T-helper 17 cell (primary cell): ENCODE measurements at regions not wholly inside any gene's neighbourhood (a gene's known extent, or its start where the extent isn't known, plus 50 kb on each side); places are given as distances from the start of the nearest gene placed in this dataset.
"Not testable (repeated sequence)": the region's sequence is repeated elsewhere in the genome, so short reads cannot be mapped to it uniquely, and the experiment has no call there.

Source experiments
- ATAC-seq: fragments of 150-1000 bp; cut with Tn5 transposase; 2 replicates; pipeline ENCODE4 v1.10.0; 2021; ENCODE audit warnings: mild to moderate bottlenecking, moderate library complexity
- DNase-seq, 3 donors: peaks; one replicate each; pipeline versions ENCODE4 v3.0.0 to v3.0.0-alpha.2; 2020 to 2021
- H3K9me3 ChIP-seq: one replicate; pipeline ENCODE4 v1.7.0; 2013; ENCODE audit warnings: low read length, mild to moderate bottlenecking; ENCODE audit not compliant: control insufficient read depth, poor library complexity, severe bottlenecking
- H3K27ac Mint-ChIP-seq: one replicate; pipeline ENCODE4 v1.8.0; 2022; ENCODE audit warnings: mild to moderate bottlenecking, moderate library complexity, mixed read lengths
- H3K27me3 Mint-ChIP-seq: one replicate; pipeline ENCODE4 v1.8.0; 2022; ENCODE audit warnings: mixed read lengths
- H3K36me3 Mint-ChIP-seq: one replicate; pipeline ENCODE4 v1.8.0; 2022; ENCODE audit warnings: low read depth, mixed read lengths
- H3K4me1 Mint-ChIP-seq: one replicate; pipeline ENCODE4 v1.8.0; 2022; ENCODE audit warnings: mild to moderate bottlenecking, mixed read lengths
- H3K4me3 Mint-ChIP-seq: one replicate; pipeline ENCODE4 v1.8.0; 2022; ENCODE audit warnings: mild to moderate bottlenecking, moderate library complexity, mixed read lengths

GRCh38 chr5:17326600-17327037 is 109.2 kb downstream of the BASP1 start:
- Mint-ChIP-seq H3K4me3 (no peak overlapping the region), H3K27me3 (no peaks in the 10 kb centered on the region), H3K27ac (no peak overlapping the region), H3K36me3 (no peaks in the 10 kb centered on the region), H3K4me1 (no peaks in the 10 kb centered on the region)
- DNase-seq (no peak), ATAC-seq (no peak)
- H3K9me3 ChIP-seq, result no peaks in the 10 kb centered on the region

GRCh38 chr5:17327048-17327625 is 109.7 kb downstream of the BASP1 start:
- ATAC-seq (no peak), DNase-seq (no peak)
- H3K27me3 Mint-ChIP-seq, result no peaks in the 10 kb centered on the region
- H3K36me3 Mint-ChIP-seq, result no peaks in the 10 kb centered on the region
- no peak overlapping the region for H3K27ac Mint-ChIP-seq
- H3K9me3 ChIP-seq, result no peaks in the 10 kb centered on the region
- H3K4me1 Mint-ChIP-seq, result no peaks in the 10 kb centered on the region
- no peak overlapping the region for H3K4me3 Mint-ChIP-seq

GRCh38 chr5:17329571-17329970 is 112.1 kb downstream of the BASP1 start:
- Mint-ChIP-seq H3K4me1 (no peaks in the 10 kb centered on the region), H3K4me3 (no peak overlapping the region), H3K36me3 (no peaks in the 10 kb centered on the region), H3K27ac (no peak overlapping the region), H3K27me3 (no peaks in the 10 kb centered on the region)
- H3K9me3 ChIP-seq, result no peaks in the 10 kb centered on the region
- ATAC-seq, result no peak
- DNase-seq, result no peak

DNA sequence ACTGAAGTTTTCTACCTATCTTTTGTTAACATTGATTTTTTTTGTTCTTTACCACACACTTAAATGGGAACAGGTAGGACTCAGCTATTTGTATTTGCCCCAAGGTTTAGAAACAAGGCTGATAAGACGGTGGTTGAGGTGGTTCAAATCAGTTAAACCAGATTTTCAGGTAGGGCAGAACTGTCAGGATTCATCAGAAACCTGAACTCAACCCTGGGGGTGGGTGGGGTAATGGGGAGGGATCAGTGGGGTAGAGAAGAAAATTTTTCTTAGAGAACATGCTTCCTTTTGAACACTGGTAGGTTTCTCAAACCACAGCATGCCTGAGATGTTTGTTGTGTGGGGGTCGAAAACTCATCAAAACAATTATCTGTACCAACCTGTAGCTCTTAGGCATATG is 113.0 kb downstream of the BASP1 start:
- H3K4me1 Mint-ChIP-seq, result no peaks in the 10 kb centered on the region
- H3K27ac Mint-ChIP-seq, result no peak overlapping the region
- DNase-seq (no peak), ATAC-seq (no peak)
- no peaks in the 10 kb centered on the region for H3K27me3 Mint-ChIP-seq
- no peaks in the 10 kb centered on the region for H3K9me3 ChIP-seq
- H3K4me3 Mint-ChIP-seq, result no peak overlapping the region
- H3K36me3 Mint-ChIP-seq, result no peaks in the 10 kb centered on the region

DNA sequence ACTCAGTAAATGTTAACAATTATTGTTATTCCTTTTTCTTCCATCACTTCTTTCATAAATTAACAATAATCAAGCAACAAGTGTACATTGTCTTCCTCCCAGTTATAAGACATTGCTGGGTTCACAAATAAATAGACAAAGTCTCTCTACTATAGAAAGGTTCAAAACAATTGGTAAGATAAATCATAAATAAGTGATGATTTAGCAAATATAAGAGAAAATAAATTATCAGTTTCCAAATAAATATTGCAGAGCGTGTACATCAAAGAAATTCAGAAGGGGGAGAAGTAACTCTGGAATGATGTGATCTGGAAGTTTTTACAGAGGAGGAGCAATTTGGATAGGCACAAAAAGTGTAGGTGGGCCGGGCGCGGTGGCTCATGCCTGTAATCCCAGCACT is 114.2 kb downstream of the BASP1 start:
- Mint-ChIP-seq H3K4me3 (no peak overlapping the region), H3K36me3 (no peaks in the 10 kb centered on the region), H3K27ac (no peak overlapping the region), H3K4me1 (no peaks in the 10 kb centered on the region), H3K27me3 (no peaks in the 10 kb centered on the region)
- DNase-seq (no peak), ATAC-seq (no peak)
- H3K9me3 ChIP-seq, result no peaks in the 10 kb centered on the region

- H3K9me3 ChIP-seq, result no peaks in the 10 kb centered on the region
- Mint-ChIP-seq H3K4me1 (no peaks in the 10 kb centered on the region), H3K27me3 (no peaks in the 10 kb centered on the region), H3K27ac (no peak overlapping the region), H3K4me3 (no peak overlapping the region), H3K36me3 (no peaks in the 10 kb centered on the region)
- ATAC-seq (no peak), DNase-seq (no peak)
These were observed 116.3 kb downstream of the BASP1 start for GRCh38 chr5:17333755-17334154.

DNA sequence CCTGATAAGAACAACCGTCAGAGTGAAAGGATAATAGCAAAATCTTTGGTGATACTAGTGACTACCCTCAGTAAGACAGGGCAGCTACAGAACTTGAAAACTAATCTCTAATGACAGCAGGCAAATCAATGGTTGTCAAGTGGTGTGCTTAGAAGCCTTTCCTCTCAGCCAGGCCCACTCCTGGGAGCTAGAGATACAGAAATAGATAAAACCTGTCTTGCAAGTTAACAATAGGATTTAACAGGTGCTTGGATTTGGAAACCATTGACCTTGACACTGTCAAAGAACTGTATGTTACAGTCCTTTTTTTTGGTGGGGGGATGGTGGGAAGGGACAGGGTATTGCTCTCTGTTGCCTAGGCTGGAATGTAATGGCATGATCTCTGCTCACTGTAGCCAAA is 118.6 kb downstream of the BASP1 start:
- H3K4me1 Mint-ChIP-seq, result no peaks in the 10 kb centered on the region
- H3K27ac Mint-ChIP-seq, result no peak overlapping the region
- H3K4me3 Mint-ChIP-seq, result no peak overlapping the region
- no peaks in the 10 kb centered on the region for H3K27me3 Mint-ChIP-seq
- ATAC-seq (no peak), DNase-seq (no peak)
- H3K36me3 Mint-ChIP-seq, result no peaks in the 10 kb centered on the region
- no peaks in the 10 kb centered on the region for H3K9me3 ChIP-seq

DNA sequence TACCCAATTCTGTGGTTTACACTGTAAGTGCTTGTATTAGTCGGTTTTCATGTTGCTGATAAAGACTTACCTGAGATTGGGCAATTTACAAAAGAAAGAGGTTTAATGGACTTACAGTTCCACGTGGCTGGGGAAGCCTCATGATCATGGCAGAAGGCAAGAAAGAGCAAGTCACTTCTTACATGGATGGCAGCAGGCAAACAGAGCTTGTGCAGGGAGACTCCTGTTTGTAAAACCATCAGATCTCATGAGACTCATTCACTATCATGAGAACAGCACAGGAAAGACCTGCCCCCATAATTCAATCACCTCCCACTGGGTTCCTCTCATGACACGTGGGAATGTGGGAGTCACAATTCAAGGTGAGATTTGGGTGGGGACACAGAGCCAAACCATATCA is 119.3 kb downstream of the BASP1 start:
- H3K4me1 Mint-ChIP-seq, ATAC-seq, H3K9me3 ChIP-seq, H3K36me3 Mint-ChIP-seq, DNase-seq, H3K27ac Mint-ChIP-seq, H3K4me3 Mint-ChIP-seq, H3K27me3 Mint-ChIP-seq: not testable (repeated sequence)

DNA sequence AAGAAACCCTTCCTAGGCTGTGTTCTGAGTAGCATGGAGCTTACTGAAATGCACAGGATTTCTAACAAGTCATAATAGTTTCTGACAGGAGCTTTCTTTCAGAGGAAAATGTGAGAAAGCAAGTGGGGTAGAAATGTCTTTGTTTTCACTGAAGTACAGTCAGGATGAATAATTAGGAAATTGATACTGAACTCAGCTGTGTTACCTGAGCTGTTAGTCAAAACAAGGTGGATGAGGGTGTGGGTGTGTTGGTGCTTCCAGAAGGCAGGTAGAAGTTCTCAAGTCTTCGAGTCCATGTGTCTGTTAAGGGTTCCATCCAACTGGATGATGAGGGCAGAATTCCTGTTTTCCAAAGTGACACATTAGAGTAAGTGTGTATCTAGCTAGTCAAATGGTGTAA is 122.4 kb downstream of the BASP1 start:
- Mint-ChIP-seq H3K36me3 (no peaks in the 10 kb centered on the region), H3K4me3 (no peak overlapping the region), H3K4me1 (no peaks in the 10 kb centered on the region), H3K27ac (no peak overlapping the region), H3K27me3 (no peaks in the 10 kb centered on the region)
- no peak for ATAC-seq
- no peaks in the 10 kb centered on the region for H3K9me3 ChIP-seq
- no peak for DNase-seq

DNA sequence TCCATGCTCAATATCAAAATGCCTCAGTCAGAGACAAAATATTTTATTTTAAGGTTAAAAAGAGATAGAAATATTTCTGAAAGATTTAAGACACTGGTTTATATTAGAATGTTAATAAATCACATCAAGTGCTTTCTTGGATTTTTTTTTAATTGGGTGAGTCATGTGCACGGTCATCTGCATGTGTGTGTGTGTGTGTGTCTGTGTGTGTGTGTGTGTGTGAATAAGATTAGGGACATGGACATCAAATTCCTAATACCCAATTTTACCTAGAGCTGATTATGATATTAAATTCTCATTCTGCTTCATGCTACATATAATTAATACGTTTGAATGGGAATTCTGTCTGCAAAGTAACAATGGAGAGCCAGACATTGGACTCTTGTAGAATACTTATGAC is 122.9 kb downstream of the BASP1 start:
- H3K9me3 ChIP-seq, result no peaks in the 10 kb centered on the region
- H3K27ac Mint-ChIP-seq, result no peak overlapping the region
- H3K4me3 Mint-ChIP-seq, result no peak overlapping the region
- DNase-seq (no peak), ATAC-seq (no peak)
- no peaks in the 10 kb centered on the region for H3K27me3 Mint-ChIP-seq
- no peaks in the 10 kb centered on the region for H3K36me3 Mint-ChIP-seq
- H3K4me1 Mint-ChIP-seq, result no peaks in the 10 kb centered on the region

DNA sequence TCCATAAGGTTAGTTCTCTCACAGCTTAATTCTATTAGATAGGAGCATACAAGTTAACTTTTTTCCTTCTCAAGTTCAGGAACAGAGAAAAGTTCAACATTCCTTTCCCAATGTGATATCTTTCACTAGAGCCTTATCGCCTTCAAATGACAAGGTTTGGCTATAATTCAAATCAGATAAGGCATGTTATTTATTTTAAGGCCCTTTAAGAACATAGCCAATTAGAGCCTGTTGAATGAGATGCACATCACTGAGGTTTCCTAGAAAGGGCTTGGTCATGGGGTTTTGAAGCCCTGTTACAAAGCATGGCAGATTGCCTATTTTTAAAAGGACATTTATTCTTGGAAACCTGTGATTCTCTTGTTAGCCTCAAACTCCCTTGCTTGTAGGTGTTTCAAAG is 123.4 kb downstream of the BASP1 start:
- no peaks in the 10 kb centered on the region for H3K4me1 Mint-ChIP-seq
- DNase-seq, result no peak
- H3K27me3 Mint-ChIP-seq, result no peaks in the 10 kb centered on the region
- H3K4me3 Mint-ChIP-seq, result no peak overlapping the region
- ATAC-seq, result no peak
- H3K9me3 ChIP-seq, result no peaks in the 10 kb centered on the region
- no peak overlapping the region for H3K27ac Mint-ChIP-seq
- no peaks in the 10 kb centered on the region for H3K36me3 Mint-ChIP-seq

DNA sequence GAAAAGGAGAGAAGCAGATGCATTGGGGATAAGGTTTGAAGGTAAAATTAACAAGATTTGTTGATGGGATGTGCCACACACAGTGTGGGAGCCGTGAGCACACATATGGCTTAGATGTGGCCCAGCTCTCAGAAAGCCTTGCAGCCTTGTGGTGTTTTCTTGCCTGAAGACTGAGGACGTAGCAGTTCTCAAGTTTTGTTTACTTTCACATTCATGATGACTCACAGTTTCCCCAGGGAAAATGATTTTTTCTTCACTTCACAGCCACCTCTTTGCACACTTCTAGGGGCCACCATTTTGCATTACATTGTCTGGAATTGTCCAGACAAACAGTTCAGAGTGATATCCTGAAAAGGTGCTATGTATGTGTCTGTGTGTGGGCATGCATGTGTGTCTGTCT is 126.2 kb downstream of the BASP1 start:
- Mint-ChIP-seq H3K4me1 (no peaks in the 10 kb centered on the region), H3K27ac (no peak overlapping the region), H3K4me3 (no peak overlapping the region), H3K27me3 (no peaks in the 10 kb centered on the region), H3K36me3 (no peaks in the 10 kb centered on the region)
- H3K9me3 ChIP-seq, result no peaks in the 10 kb centered on the region
- DNase-seq (no peak), ATAC-seq (no peak)

DNA sequence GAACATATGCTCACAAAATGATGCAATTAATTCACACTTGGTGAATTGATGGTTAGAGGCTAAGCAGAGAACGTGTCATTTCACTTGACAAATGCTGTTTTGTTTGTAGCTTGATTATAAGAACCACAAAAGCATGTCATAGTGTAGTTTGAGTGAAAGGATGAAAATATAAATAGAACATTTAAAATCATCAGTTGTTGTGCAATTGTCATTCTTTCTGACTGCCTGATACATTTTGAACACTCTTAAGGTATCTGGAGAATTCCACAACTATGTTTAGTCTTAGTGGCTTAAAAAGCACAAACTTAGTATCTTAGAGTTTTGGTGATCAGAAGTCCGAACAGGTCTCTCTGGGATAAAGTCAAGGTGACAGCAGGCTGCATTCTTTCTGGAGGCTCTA is 129.4 kb downstream of the BASP1 start:
- H3K27me3 Mint-ChIP-seq, result no peaks in the 10 kb centered on the region
- H3K4me1 Mint-ChIP-seq, result no peaks in the 10 kb centered on the region
- H3K4me3 Mint-ChIP-seq, result no peak overlapping the region
- H3K27ac Mint-ChIP-seq, result no peak overlapping the region
- DNase-seq (no peak), ATAC-seq (no peak)
- no peaks in the 10 kb centered on the region for H3K36me3 Mint-ChIP-seq
- no peaks in the 10 kb centered on the region for H3K9me3 ChIP-seq

DNA sequence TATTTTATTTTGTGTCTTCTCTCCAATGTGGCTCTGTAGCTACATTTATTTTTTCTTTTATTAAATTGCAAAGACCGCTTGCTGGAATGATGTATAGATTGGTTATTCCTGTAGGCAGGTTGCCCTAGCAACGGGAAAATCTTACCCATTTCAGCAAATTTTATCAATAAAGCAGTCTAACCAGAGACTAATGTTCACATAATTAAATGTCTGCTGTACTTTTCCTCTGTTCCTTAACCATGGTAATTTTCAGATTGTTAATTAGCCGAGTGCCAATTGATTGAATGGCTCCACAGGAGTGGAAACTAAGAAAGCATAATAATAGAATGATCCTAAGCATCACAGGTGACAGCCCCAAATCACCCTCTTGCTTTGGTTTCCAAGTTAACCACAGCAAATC is 134.8 kb downstream of the BASP1 start:
- peaks cover 2% of the 10 kb centered on the region for H3K9me3 ChIP-seq
- Mint-ChIP-seq H3K27me3 (no peaks in the 10 kb centered on the region), H3K4me1 (no peaks in the 10 kb centered on the region), H3K27ac (no peak overlapping the region), H3K36me3 (no peaks in the 10 kb centered on the region), H3K4me3 (no peak overlapping the region)
- ATAC-seq, result no peak
- no peak for DNase-seq
